Ammon's horn (tissue), 1 donor: ENCODE measurements at regions not wholly inside any gene's neighbourhood (a gene's known extent, or its start where the extent isn't known, plus 50 kb on each side); places are given as distances from the start of the nearest gene placed in this dataset.

Source experiments
- DNase-seq: peaks from one replicate; pipeline ENCODE4 v3.0.0-alpha.2; 2016; ENCODE audit warnings: low spot score

- peak; percentile 66 for DNase-seq
Observed at GRCh38 chr7:37504801-37505200, 56.1 kb upstream of the ELMO1 start.

GRCh38 chr7:37505750-37506353 is 57.2 kb upstream of the ELMO1 start:
- no peak for DNase-seq

GRCh38 chr7:37508118-37508517 is 59.5 kb upstream of the ELMO1 start:
- no peak for DNase-seq

GRCh38 chr7:37510043-37510634 is 61.5 kb upstream of the ELMO1 start:
- peak; percentile 45 for DNase-seq

- no peak for DNase-seq
Observed at GRCh38 chr7:37511915-37512314, 63.3 kb upstream of the ELMO1 start.

GRCh38 chr7:37514497-37514896 is 65.8 kb upstream of the ELMO1 start:
- no peak for DNase-seq

- no peak for DNase-seq
Observed at GRCh38 chr7:37516664-37517063, 68.0 kb upstream of the ELMO1 start.

GRCh38 chr7:37518266-37518665 is 69.6 kb upstream of the ELMO1 start:
- no peak for DNase-seq

- DNase-seq: no peak
Observed at GRCh38 chr7:37524056-37524455, 75.4 kb upstream of the ELMO1 start.

GRCh38 chr7:37524797-37525196 is 76.1 kb upstream of the ELMO1 start:
- DNase-seq: peak; percentile 10

GRCh38 chr7:37526623-37527022 is 78.0 kb upstream of the ELMO1 start:
- DNase-seq: no peak

- no peak for DNase-seq
Observed at GRCh38 chr7:37527109-37527508, 78.4 kb upstream of the ELMO1 start.

GRCh38 chr7:37531225-37531624 is 82.6 kb upstream of the ELMO1 start:
- no peak for DNase-seq

GRCh38 chr7:37532636-37533035 is 84.0 kb upstream of the ELMO1 start:
- no peak for DNase-seq

- DNase-seq: peak; percentile 26
Observed at GRCh38 chr7:37534893-37535610, 86.4 kb upstream of the ELMO1 start.

- no peak for DNase-seq
Observed at GRCh38 chr7:37535841-37536240, 87.2 kb upstream of the ELMO1 start.

- DNase-seq: no peak
Observed at GRCh38 chr7:37536706-37537105, 88.0 kb upstream of the ELMO1 start.

GRCh38 chr7:37537439-37537838 is 88.8 kb upstream of the ELMO1 start:
- DNase-seq: no peak

- DNase-seq: no peak
Observed at GRCh38 chr7:37538945-37539344, 90.3 kb upstream of the ELMO1 start.

GRCh38 chr7:37540917-37541316 is 92.3 kb upstream of the ELMO1 start:
- DNase-seq: peak; percentile 66

GRCh38 chr7:37541810-37542443 is 93.3 kb upstream of the ELMO1 start:
- no peak for DNase-seq

GRCh38 chr7:37545619-37546534 is 97.2 kb upstream of the ELMO1 start:
- DNase-seq: no peak
